COLO668 (cell line): ENCODE measurements at regions not wholly inside any gene's neighbourhood (a gene's known extent, or its start where the extent isn't known, plus 50 kb on each side); places are given as distances from the start of the nearest gene placed in this dataset.

Source experiments
- DNase-seq: peaks from one replicate; lab custom pipeline; 2025; ENCODE audit not compliant: unreplicated experiment; lab: John Stamatoyannopoulos, UW

DNA sequence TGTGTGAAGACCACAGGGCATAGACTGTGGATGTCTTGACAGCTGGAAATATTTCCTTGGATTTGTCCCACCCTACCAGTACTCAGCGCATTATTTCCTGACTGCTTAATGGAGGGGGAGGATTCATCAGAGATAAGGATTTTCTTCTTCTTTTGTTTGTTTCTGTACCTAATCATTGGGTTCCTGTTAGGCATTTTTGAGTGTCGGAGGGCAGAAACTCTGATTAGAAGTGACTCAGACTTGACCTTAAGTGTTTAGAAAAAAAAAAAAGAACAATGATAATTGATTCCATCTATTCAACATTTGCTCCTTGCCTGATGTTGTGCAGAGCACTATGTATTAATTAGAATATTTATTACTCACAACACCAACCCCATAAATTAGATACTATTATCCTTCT, 78.5 kb upstream of the SYNPR start:
- no peak for DNase-seq

- DNase-seq: no peak
These were observed 75.6 kb upstream of the SYNPR start for GRCh38 chr3:63202529-63202928.

DNA sequence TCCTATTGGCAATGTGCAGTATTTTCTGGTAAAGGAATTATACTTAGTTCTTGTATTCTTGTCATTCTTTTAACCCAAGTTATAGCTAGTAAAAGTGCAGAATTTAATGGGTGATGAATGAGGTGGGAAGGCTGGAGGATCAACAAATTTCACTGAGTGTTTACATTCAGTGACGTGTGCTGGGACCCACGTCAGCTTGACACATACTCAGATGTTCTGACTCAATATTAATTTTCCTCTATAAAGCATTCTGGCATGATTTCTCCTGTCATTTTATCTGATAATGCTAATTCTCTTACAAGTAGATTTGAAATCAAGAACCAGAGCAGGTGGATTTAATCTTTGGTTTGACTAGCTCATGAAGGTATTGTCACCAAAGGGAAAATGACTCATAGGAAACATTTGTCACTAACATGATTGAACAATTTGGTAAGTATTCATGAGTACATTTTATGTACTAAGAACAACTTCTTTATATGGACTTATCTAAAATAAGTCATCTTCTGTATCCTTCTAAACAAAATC, 71.0 kb upstream of the SYNPR start:
- no peak for DNase-seq

DNA sequence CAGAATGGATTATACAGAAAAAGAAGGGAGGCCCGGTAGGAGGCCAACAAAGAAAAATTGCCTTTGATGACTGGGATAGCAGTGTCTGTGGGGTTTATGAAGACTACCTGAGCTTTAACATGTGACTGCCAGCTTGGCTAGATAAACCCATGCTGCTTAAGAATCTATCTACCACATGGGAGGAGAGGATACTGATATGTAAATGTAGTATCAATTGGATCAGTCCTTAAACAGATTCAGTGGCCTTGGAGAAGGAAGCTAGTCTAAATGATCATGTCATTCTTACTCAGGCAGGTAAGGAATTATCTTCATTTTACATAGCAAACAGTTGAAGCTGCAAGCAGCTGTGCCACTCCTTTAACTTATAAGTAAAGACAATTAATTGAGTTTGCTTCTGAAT, 50.0 kb upstream of the SYNPR start:
- DNase-seq: no peak
